SHP77 treated with DMSO at 0.1 percent for 48 hours (cell line): ENCODE measurements at regions not wholly inside any gene's neighbourhood (a gene's known extent, or its start where the extent isn't known, plus 50 kb on each side); places are given as distances from the start of the nearest gene placed in this dataset.
"Not testable (repeated sequence)": the region's sequence is repeated elsewhere in the genome, so short reads cannot be mapped to it uniquely, and the experiment has no call there.

Experiments
- DNase-seq: peaks from one replicate; lab custom pipeline; 2025; lab: John Stamatoyannopoulos, UW

DNA sequence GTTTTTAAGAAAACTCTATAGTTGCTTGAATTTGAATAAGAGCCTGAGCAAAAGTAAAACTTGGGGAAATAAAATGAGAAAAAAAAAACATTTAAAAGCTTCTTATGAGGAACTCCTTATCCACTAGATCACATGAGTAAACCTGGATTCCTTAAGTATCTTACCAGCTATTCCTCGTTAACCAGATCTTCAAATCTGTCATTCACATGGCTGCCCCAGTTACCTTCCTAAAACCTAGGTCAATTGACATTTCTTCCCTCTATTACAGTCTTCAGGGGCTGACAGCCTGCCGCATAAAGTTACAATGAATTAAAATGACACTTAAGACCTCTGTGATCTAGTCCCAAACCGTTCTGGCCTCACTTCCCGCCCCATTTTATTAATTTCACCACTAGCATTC is 583.6 kb downstream of the NR2F2 start:
- DNase-seq: no peak

- DNase-seq: no peak
Observed at GRCh38 chr15:96916750-96917149, 586.2 kb downstream of the NR2F2 start.

DNA sequence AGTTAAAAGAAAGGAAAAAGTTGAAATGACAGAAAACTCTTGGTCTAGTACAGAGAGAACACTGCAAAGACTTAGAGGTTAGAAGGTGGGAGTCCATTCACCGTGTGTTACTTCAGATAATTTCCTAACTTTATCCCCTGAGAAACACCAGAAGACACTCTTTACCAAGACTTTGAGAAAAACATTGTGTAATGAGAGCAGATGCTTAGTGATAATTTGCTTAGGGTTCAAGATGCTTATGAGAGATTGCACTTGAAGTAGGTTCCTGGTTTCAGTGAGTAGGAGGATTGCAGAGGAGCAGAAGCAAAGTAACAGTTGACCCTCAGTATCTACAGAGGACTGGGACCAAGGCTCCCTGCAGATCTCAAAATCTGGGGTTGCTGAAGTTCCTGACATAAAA is 594.1 kb downstream of the NR2F2 start:
- DNase-seq: no peak

- DNase-seq: no peak
Observed at GRCh38 chr15:96947296-96948229, 617.1 kb downstream of the NR2F2 start.

DNA sequence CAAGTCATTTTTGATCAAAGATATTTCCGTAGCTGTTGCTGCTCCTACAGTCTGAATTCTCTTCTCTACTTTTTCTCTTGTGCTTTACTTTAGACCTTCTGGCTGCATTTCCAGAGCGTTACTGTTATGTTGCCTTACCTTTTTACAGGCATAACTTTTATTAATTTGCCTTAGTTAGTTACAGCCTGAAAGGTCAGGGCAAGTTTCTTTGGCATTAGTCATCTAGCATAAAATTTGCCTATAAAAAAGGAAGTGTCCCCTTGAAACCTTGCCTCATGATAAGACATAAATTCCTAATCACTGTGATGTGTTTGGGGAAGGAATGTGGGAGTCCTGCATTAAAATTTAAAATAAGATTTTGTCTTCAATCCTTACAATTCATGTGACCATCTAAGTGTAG is 618.5 kb downstream of the NR2F2 start:
- no peak for DNase-seq

DNA sequence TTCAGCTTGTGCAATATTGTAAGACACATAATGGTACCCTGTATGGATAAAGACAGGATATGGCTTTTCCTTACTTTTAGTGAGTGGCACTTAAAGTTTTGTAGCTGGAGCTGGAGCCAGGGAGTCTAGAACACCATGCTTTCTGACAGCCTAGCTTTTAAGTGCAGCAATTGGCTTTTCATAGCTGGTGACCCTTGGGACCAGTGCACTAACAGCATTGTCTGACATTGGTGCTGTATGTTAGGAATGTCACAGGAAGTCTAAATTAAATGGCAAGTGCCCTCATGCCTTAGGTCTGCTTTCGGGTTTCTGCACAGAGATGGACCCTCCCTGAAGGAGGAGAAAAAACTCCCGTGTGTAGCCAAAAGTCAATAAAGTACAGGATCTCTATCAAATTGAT is 628.2 kb downstream of the NR2F2 start:
- DNase-seq: no peak

GRCh38 chr15:96959501-96959900 is 629.0 kb downstream of the NR2F2 start:
- DNase-seq: no peak

- no peak for DNase-seq
Observed at GRCh38 chr15:96960711-96961480, 630.4 kb downstream of the NR2F2 start.

DNA sequence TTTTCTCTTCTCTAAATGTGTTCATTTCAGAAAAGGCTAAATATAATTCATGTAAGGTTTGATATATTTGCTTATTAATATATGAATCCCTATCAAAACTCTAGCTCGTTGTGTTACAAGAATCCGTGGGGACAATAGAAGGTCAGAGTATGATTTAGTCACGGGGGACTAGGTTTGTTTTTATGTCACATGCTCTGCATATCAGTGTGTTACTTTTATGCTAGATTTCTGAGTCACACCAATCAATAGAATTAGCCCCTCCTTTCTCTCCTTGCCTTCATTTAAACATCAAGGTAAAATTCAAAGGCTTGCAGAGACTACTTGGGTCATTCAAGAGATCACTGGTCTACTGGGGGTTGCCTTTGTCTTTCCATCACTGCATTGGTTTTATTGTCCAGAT is 636.1 kb downstream of the NR2F2 start:
- no peak for DNase-seq

GRCh38 chr15:96969732-96970710 is 639.5 kb downstream of the NR2F2 start:
- DNase-seq: no peak

- no peak for DNase-seq
Observed at GRCh38 chr15:96972201-96972600, 641.7 kb downstream of the NR2F2 start.

GRCh38 chr15:96974761-96975160 is 644.3 kb downstream of the NR2F2 start:
- DNase-seq: no peak

GRCh38 chr15:96977886-96978285 is 647.4 kb downstream of the NR2F2 start:
- no peak for DNase-seq

GRCh38 chr15:96978937-96979473 is 648.5 kb downstream of the NR2F2 start:
- no peak for DNase-seq

DNA sequence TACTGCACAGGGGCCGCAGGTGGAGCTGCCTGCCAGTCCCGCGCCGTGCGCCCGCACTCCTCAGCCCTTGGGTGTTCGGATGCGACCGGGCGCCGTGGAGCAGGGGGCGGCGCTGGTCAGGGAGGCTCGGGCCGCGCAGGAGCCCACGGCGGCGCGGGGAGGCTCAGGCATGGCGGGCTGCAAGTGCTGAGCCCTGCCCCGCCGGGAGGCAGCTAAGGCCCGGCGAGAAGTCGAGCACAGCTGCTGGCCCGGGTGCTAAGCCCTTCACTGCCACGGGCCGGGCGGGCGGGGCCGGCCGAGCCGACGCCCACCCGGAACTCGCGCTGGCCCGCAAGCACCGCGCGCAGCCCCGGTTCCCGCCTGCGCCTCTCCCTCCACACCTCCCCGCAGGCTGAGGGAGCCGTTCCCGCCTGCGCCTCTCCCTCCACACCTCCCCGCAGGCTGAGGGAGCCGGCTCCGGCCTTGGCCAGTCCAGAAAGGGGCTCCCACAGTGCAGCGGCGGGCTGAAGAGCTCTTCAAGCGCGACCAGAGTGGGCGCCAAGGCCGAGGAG is 653.7 kb downstream of the NR2F2 start:
- DNase-seq: not testable (repeated sequence)

- no peak for DNase-seq
Observed at GRCh38 chr15:96992817-96993216, 662.3 kb downstream of the NR2F2 start.

GRCh38 chr15:96997538-96997937 is 667.0 kb downstream of the NR2F2 start:
- DNase-seq: no peak

- no peak for DNase-seq
Observed at GRCh38 chr15:97009031-97009431, 678.5 kb downstream of the NR2F2 start.

DNA sequence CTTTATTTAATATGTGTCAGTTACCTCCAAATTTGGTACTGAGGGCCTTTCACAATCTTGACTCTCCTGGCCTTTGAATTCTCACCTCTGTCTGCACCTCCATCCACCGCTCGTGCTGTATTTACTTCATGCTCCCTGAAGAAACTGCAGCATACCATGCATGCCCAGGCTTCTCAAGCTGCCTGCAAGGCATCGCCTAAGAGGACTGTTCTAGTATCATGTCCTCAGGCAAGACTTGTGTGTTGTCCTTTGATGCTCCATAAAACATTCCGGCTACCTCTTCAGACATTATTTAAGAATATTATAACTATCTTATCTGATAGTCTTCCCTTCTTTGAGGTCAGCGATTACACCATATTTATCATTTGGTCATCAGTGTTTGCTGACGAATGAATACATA is 682.5 kb downstream of the NR2F2 start:
- DNase-seq: no peak

DNA sequence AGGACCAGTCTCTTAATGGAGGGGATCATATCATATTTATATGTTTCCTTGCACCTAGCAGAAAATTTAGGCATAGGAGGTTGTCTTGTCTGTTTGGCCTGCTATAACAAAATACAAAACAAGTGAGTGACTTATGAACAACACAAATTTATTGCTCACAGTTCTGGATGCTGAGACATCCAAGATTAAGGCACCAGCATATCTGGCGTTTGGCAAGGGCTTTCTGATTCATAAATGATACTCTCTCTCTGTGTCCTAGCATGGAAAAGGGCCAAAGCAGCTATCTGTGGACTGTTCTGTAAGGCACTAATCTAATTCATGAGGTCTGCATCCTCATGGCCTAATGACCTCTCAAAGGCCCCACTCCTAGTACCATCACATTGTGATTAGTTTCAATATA is 683.0 kb downstream of the NR2F2 start:
- DNase-seq: no peak

- DNase-seq: no peak
Observed at GRCh38 chr15:97014001-97014400, 683.5 kb downstream of the NR2F2 start.
